H1 (cell line): ENCODE measurements at regions not wholly inside any gene's neighbourhood (a gene's known extent, or its start where the extent isn't known, plus 50 kb on each side); places are given as distances from the start of the nearest gene placed in this dataset.

Experiments used
- CBX5 ChIP-seq: fragments of 300-800, 300-1000 bp; sonication (generic); IDR thresholded peaks from 2 replicates; pipeline ENCODE4 v1.7.1; 2016; ENCODE audit warnings: antibody characterized with exemption, low read length, low read depth
- CTCF ChIP-seq, 3 experiments: IDR thresholded peaks; 1 replicate in 2 of 3; 2 replicates in 1 of 3; pipeline versions ENCODE4 v1.5.1 to v1.6.1; 2011; ENCODE audit warnings: low read length in 3 of 3, mild to moderate bottlenecking in 3 of 3, inconsistent platforms in 2 of 3, low read depth in 1 of 3, moderate library complexity in 1 of 3; ENCODE audit not compliant: insufficient read depth in 1 of 3; ENCODE audit errors: control extremely low read depth in 1 of 3
- JUND ChIP-seq: IDR thresholded peaks from 2 replicates; pipeline ENCODE4 v1.6.1; 2011; ENCODE audit warnings: mild to moderate bottlenecking, improper control_type of control experiment, low read length
- POLR2AphosphoS5 ChIP-seq: IDR thresholded peaks from 2 replicates; pipeline ENCODE4 v1.6.1; 2011; ENCODE audit warnings: low read depth, low read length
- RFX5 ChIP-seq: IDR thresholded peaks from 2 replicates; pipeline ENCODE4 v1.6.1; 2011; ENCODE audit warnings: low read depth, low read length, improper control_type of control experiment, borderline replicate concordance
- SRF ChIP-seq: IDR thresholded peaks from 2 replicates; pipeline ENCODE4 v1.6.1; 2011; ENCODE audit warnings: mild to moderate bottlenecking, low read depth, low read length, moderate library complexity
- TCF12 ChIP-seq: IDR thresholded peaks from 2 replicates; pipeline ENCODE4 v1.6.1; 2011; ENCODE audit warnings: low read depth, mild to moderate bottlenecking, low read length
- USF2 ChIP-seq: IDR thresholded peaks from 2 replicates; pipeline ENCODE4 v1.6.1; 2011; ENCODE audit warnings: low read length, improper control_type of control experiment

GRCh38 chr10:121240011-121240410 lies 358.2 kb downstream of the FGFR2 start:
- TF ChIP-seq USF2, result no peak
- no peak for TF ChIP-seq RFX5
- no peak for TF ChIP-seq CTCF (IDR thresholded peaks at IDR 0.05; ENCODE audit: control extremely low read depth in 1 of 3, insufficient read depth in 1 of 3, low read depth in 1 of 3, low read length in 3 of 3)
- TF ChIP-seq CBX5, result no peak
- TF ChIP-seq TCF12, result no peak
- no peak for TF ChIP-seq JUND
- TF ChIP-seq POLR2AphosphoS5, result no peak
- TF ChIP-seq SRF, result no peak
